OCI-LY7 (cell line): ENCODE measurements at regions not wholly inside any gene's neighbourhood (a gene's known extent, or its start where the extent isn't known, plus 50 kb on each side); places are given as distances from the start of the nearest gene placed in this dataset.

Source experiments
- BruUV-seq: library from RNA; stranded (reverse); fragments of 400-500 nt; replicated peaks from 2 replicates; lab custom pipeline; 2021; lab: Mats Ljungman, UMichigan
- CTCF ChIA-PET: fragments of 300-600 bp; sonication (Branson Sonifier 250); formaldehyde crosslinking; loops from one replicate; lab custom pipeline; 2022; ENCODE audit warnings: antibody characterized with exemption; ENCODE audit not compliant: unreplicated experiment; lab: Charles Lee
- POLR2A ChIA-PET: fragments of 300-600 bp; sonication (Branson Sonifier 250); formaldehyde crosslinking; loops from one replicate; lab custom pipeline; 2022; ENCODE audit warnings: antibody characterized with exemption; lab: Charles Lee
- DNase-seq: peaks from one replicate; pipeline ENCODE4 v3.0.0-alpha.2; 2015; ENCODE audit warnings: low spot score
- H2AFZ ChIP-seq: fragments of 200-600 bp; sonication (generic), shearing (Covaris generic); 2 replicates; pipeline ENCODE4 v1.6.1; 2014; ENCODE audit warnings: mild to moderate bottlenecking, antibody characterized with exemption, low read length, moderate library complexity
- H3K27ac ChIP-seq: fragments of 200-600 bp; sonication (generic); 2 replicates; pipeline ENCODE4 v1.5.1; 2014; ENCODE audit warnings: mixed run types, low read depth, mild to moderate bottlenecking, moderate library complexity, low read length, inconsistent platforms; ENCODE audit not compliant: poor library complexity, severe bottlenecking
- H3K36me3 ChIP-seq: fragments of 200-600 bp; sonication (generic); 2 replicates; pipeline ENCODE4 v1.6.1; 2014; ENCODE audit warnings: mild to moderate bottlenecking, antibody characterized with exemption, low read length, moderate library complexity, mixed read lengths; ENCODE audit not compliant: insufficient read depth
- H3K4me1 ChIP-seq: fragments of 200-600 bp; sonication (generic); 2 replicates; pipeline ENCODE4 v1.5.1; 2014; ENCODE audit warnings: mild to moderate bottlenecking, low read length; ENCODE audit not compliant: insufficient read depth, poor library complexity, severe bottlenecking
- H3K4me2 ChIP-seq: fragments of 200-600 bp; sonication (generic); 2 replicates; pipeline ENCODE4 v1.6.1; 2014; ENCODE audit warnings: mild to moderate bottlenecking, low read length
- H3K4me3 ChIP-seq: fragments of 200-600 bp; sonication (generic); 2 replicates; pipeline ENCODE4 v1.5.1; 2014; ENCODE audit warnings: mild to moderate bottlenecking, low read depth, low read length; ENCODE audit not compliant: poor library complexity, severe bottlenecking
- H3K79me2 ChIP-seq: fragments of 200-600 bp; sonication (generic); 2 replicates; pipeline ENCODE4 v1.6.1; 2016; ENCODE audit warnings: low read depth, mild to moderate bottlenecking, low read length, moderate library complexity, mixed read lengths; ENCODE audit not compliant: insufficient read depth
- H3K9me2 ChIP-seq: fragments of 200-600 bp; sonication (generic); 2 replicates; pipeline ENCODE4 v1.6.1; 2016; ENCODE audit warnings: mild to moderate bottlenecking, low read length, mixed read lengths; ENCODE audit not compliant: insufficient read depth
- H3K9me3 ChIP-seq: fragments of 200-600 bp; sonication (generic); 2 replicates; pipeline ENCODE4 v1.6.1; 2014; ENCODE audit warnings: mild to moderate bottlenecking, mixed run types, low read length, mixed read lengths
- H4K20me1 ChIP-seq: fragments of 200-600 bp; sonication (generic); 2 replicates; pipeline ENCODE4 v1.6.1; 2014; ENCODE audit warnings: mild to moderate bottlenecking, antibody characterized with exemption, low read length, moderate library complexity, mixed read lengths; ENCODE audit not compliant: insufficient read depth
- CTCF ChIP-seq: fragments of 200-600 bp; sonication (generic); conservative IDR thresholded peaks from 2 replicates; pipeline ENCODE4 v1.5.1; 2014; ENCODE audit warnings: mild to moderate bottlenecking, antibody characterized with exemption, low read length, moderate library complexity, mixed read lengths
- EZH2phosphoT487 ChIP-seq: fragments of 200-600 bp; sonication (generic); IDR thresholded peaks from 2 replicates; pipeline ENCODE4 v1.6.1; 2018; ENCODE audit warnings: low read depth, borderline replicate concordance, mild to moderate bottlenecking, mixed run types, antibody characterized with exemption, low read length, moderate library complexity, mixed read lengths
- intact Hi-C: fragments of 100-400 bp; cut with micrococcal nuclease; formaldehyde crosslinking; loops from one replicate; pipeline ENCODE4 v1.10.0; 2022; ENCODE audit not compliant: unreplicated experiment

DNA sequence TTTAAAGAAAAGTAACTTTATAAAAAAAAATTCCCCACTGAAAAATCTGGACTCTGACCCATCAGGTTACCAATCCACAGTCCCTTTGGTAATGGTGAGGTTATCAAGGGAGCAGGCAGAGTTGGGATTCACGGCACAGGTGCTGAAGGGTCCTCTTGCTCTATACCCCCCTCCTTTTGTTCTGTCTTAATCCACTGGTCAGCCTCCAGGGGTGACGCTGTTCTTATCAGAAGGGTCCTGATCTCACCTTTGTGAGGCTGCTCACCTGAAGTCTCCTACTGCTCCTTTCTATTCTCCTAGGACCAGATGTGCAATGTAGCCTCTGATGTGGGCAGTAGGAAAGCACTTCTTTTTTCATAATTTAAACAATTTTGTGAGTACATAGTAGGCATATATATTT lies 80.6 kb upstream of the E2F8 start:
- H3K9me2 ChIP-seq = no peaks in the 10 kb centered on the region
- H2AFZ ChIP-seq = no peak overlapping the region
- intact Hi-C loops = no loop called here
- POLR2A ChIA-PET = no interaction called here
- DNase-seq = no peak
- CTCF ChIA-PET = no interaction called here
- no peak overlapping the region for H3K27ac ChIP-seq
- H4K20me1 ChIP-seq = no peaks in the 10 kb centered on the region
- no TSS peak for BruUV-seq
- no peak overlapping the region for H3K4me2 ChIP-seq
- peaks cover 2% of the 10 kb centered on the region for H3K4me1 ChIP-seq
- H3K4me3 ChIP-seq = no peak overlapping the region
- H3K79me2 ChIP-seq = no peaks in the 10 kb centered on the region
- H3K36me3 ChIP-seq = no peaks in the 10 kb centered on the region
- H3K9me3 ChIP-seq = no peaks in the 10 kb centered on the region
- no peak for TF ChIP-seq CTCF
- no peak for TF ChIP-seq EZH2phosphoT487

DNA sequence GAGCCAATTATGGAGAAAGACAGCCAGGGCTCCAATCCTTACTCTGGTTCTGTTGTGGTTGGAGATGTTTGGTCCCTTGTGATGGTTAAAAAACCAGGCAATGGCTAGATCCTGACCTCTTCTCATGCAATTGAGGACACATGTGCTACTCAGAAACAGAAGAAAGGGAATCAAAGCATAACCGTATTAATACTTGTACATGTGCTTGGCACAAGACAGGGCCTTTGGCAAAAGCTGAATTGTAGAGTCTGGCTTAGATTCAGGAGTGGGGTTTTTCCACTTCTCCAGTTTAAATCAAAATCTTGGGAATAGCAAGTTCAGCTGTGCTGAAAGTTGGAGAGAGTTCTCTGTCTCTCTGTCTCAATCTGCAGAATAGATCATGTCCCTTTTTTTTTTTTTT lies 80.1 kb upstream of the E2F8 start:
- ChIA-PET POLR2A (no interaction called here), CTCF (no interaction called here)
- Histone ChIP-seq H3K27ac (no peak overlapping the region), H3K4me2 (no peak overlapping the region), H3K79me2 (no peaks in the 10 kb centered on the region), H2AFZ (no peak overlapping the region), H3K4me1 (peaks cover 2% of the 10 kb centered on the region), H3K36me3 (no peaks in the 10 kb centered on the region), H4K20me1 (no peaks in the 10 kb centered on the region), H3K9me3 (no peaks in the 10 kb centered on the region), H3K9me2 (no peaks in the 10 kb centered on the region), H3K4me3 (no peak overlapping the region)
- no peak for DNase-seq
- BruUV-seq = no TSS peak
- intact Hi-C loops = no loop called here
- TF ChIP-seq EZH2phosphoT487 = no peak
- no peak for TF ChIP-seq CTCF

GRCh38 chr11:19316434-19316833 lies 75.7 kb upstream of the E2F8 start:
- ChIA-PET CTCF (no interaction called here), POLR2A (no interaction called here)
- no TSS peak for BruUV-seq
- Histone ChIP-seq H3K4me3 (no peak overlapping the region), H3K36me3 (no peaks in the 10 kb centered on the region), H3K9me3 (no peaks in the 10 kb centered on the region), H3K4me2 (no peak overlapping the region), H3K27ac (no peak overlapping the region), H3K9me2 (no peaks in the 10 kb centered on the region), H3K4me1 (no peaks in the 10 kb centered on the region), H4K20me1 (no peaks in the 10 kb centered on the region), H2AFZ (no peak overlapping the region), H3K79me2 (no peaks in the 10 kb centered on the region)
- intact Hi-C loops = no loop called here
- DNase-seq = no peak
- TF ChIP-seq EZH2phosphoT487 (no peak), CTCF (no peak)
